Activated CD8-positive, alpha-beta memory T cell treated with anti-CD3 and anti-CD28 coated beads for 36 hours (primary cell): ENCODE measurements at regions not wholly inside any gene's neighbourhood (a gene's known extent, or its start where the extent isn't known, plus 50 kb on each side); places are given as distances from the start of the nearest gene placed in this dataset.
"Not testable (repeated sequence)": the region's sequence is repeated elsewhere in the genome, so short reads cannot be mapped to it uniquely, and the experiment has no call there.

Experiments
- CTCF ChIA-PET: fragments of 350-600 bp; sonication (Branson Sonifier 250); formaldehyde crosslinking; loops from one replicate; lab custom pipeline; 2021; ENCODE audit warnings: antibody characterized with exemption; lab: Charles Lee
- POLR2A ChIA-PET: fragments of 350-600 bp; sonication (Branson Sonifier 250); formaldehyde crosslinking; loops from one replicate; lab custom pipeline; 2021; ENCODE audit warnings: antibody characterized with exemption; lab: Charles Lee

GRCh38 chr1:119191325-119191724, 50.9 kb upstream of the WARS2 start:
- POLR2A ChIA-PET: no interaction called here
- CTCF ChIA-PET: no interaction called here

GRCh38 chr1:119204197-119204960, 63.9 kb upstream of the WARS2 start:
- POLR2A ChIA-PET: no interaction called here
- CTCF ChIA-PET: no interaction called here

GRCh38 chr1:119204961-119205357, 64.5 kb upstream of the WARS2 start:
- CTCF ChIA-PET: no interaction called here
- POLR2A ChIA-PET: no interaction called here

- ChIA-PET POLR2A (no interaction called here), CTCF (no interaction called here)
Observed at GRCh38 chr1:119209061-119209460, 68.6 kb upstream of the WARS2 start.

- CTCF ChIA-PET: no interaction called here
Observed at GRCh38 chr1:119209596-119210295, 69.3 kb upstream of the WARS2 start.

GRCh38 chr1:119210296-119210649, 69.8 kb upstream of the WARS2 start:
- ChIA-PET CTCF (no interaction called here), POLR2A (no interaction called here)

More at GRCh38 chr1:119209596-119210295, 69.3 kb upstream of the WARS2 start:
- POLR2A ChIA-PET: no interaction called here

GRCh38 chr1:119213213-119213612, 72.8 kb upstream of the WARS2 start:
- CTCF ChIA-PET, POLR2A ChIA-PET: not testable (repeated sequence)

- CTCF ChIA-PET, POLR2A ChIA-PET: not testable (repeated sequence)
Observed at GRCh38 chr1:119214961-119215360, 74.5 kb upstream of the WARS2 start.

- ChIA-PET POLR2A (no interaction called here), CTCF (no interaction called here)
Observed at GRCh38 chr1:119217309-119217828, 76.9 kb upstream of the WARS2 start.

- CTCF ChIA-PET: no interaction called here
- POLR2A ChIA-PET: no interaction called here
Observed at GRCh38 chr1:119219711-119220110, 79.3 kb upstream of the WARS2 start.

GRCh38 chr1:119220991-119221390, 80.5 kb upstream of the WARS2 start:
- CTCF ChIA-PET: no interaction called here
- POLR2A ChIA-PET: no interaction called here

- CTCF ChIA-PET: no interaction called here
- POLR2A ChIA-PET: no interaction called here
Observed at GRCh38 chr1:119222271-119222670, 81.8 kb upstream of the WARS2 start.

- POLR2A ChIA-PET: no interaction called here
- CTCF ChIA-PET: no interaction called here
Observed at GRCh38 chr1:119225265-119225664, 84.8 kb upstream of the WARS2 start.

- CTCF ChIA-PET: no interaction called here
Observed at GRCh38 chr1:119225831-119226230, 85.4 kb upstream of the WARS2 start.

GRCh38 chr1:119226321-119226720, 85.9 kb upstream of the WARS2 start:
- CTCF ChIA-PET: no interaction called here
- POLR2A ChIA-PET: no interaction called here

More at GRCh38 chr1:119225831-119226230, 85.4 kb upstream of the WARS2 start:
- POLR2A ChIA-PET: no interaction called here

GRCh38 chr1:119226913-119227312, 86.5 kb upstream of the WARS2 start:
- POLR2A ChIA-PET: no interaction called here
- CTCF ChIA-PET: no interaction called here

GRCh38 chr1:119227456-119227855, 87.0 kb upstream of the WARS2 start:
- POLR2A ChIA-PET: no interaction called here
- CTCF ChIA-PET: no interaction called here

- POLR2A ChIA-PET: no interaction called here
- CTCF ChIA-PET: no interaction called here
Observed at GRCh38 chr1:119228335-119229080, 88.1 kb upstream of the WARS2 start.

GRCh38 chr1:119235120-119235519, 94.7 kb upstream of the WARS2 start:
- ChIA-PET CTCF (no interaction called here), POLR2A (no interaction called here)

GRCh38 chr1:119245881-119246280, 105.4 kb upstream of the WARS2 start:
- POLR2A ChIA-PET: no interaction called here
- CTCF ChIA-PET: interaction anchor here (1.0 kb wide), 1 partner anchor 29 kb away, joined by 4 read pairs; no protein-coding TSS in a partner anchor
